ENCODE measurements at regions not wholly inside any gene's neighbourhood (a gene's known extent, or its start where the extent isn't known, plus 50 kb on each side); places are given as distances from the start of the nearest gene placed in this dataset.
"Not testable (repeated sequence)": the region's sequence is repeated elsewhere in the genome, so short reads cannot be mapped to it uniquely, and the experiment has no call there.

GRCh38 chr7:67923286-67923685 lies 926.7 kb downstream of the TYW1 start:
- no peak for DNase-seq
- H2AFZ ChIP-seq (ENCODE audit: low read length): no peak overlapping the region
- H3K36me3 ChIP-seq (replicated peaks; ENCODE audit: insufficient read depth, low read length): no peaks in the 10 kb centered on the region
- H3K4me3 ChIP-seq (ENCODE audit: low read length): no peak overlapping the region
- H3K79me2 ChIP-seq (ENCODE audit: low read length): no peaks in the 10 kb centered on the region
- H3K27me3 ChIP-seq (replicated peaks; ENCODE audit: insufficient read depth, low read length): no peaks in the 10 kb centered on the region
- TF ChIP-seq EZH2 (optimal IDR thresholded peaks at IDR 0.05; ENCODE audit: low read depth, low read length) (no peak), CTCF (IDR thresholded peaks at IDR 0.05; ENCODE audit: low read length) (no peak), EZH2phosphoT487 (IDR thresholded peaks at IDR 0.05; ENCODE audit: low read length) (no peak)
- 0 out of 2 replicates have a peak, but pooled peaks cover 2% of the 10 kb centered on the region for H3K4me1 ChIP-seq (ENCODE audit: low read length)
- no peak overlapping the region for H3K4me2 ChIP-seq (ENCODE audit: low read depth, low read length)
- no peaks in the 10 kb centered on the region for H4K20me1 ChIP-seq (ENCODE audit: insufficient read depth, low read length)
- H3K9me2 ChIP-seq (replicated peaks; ENCODE audit: insufficient read depth, low read length): no peaks in the 10 kb centered on the region
- no peak overlapping the region for H3K9ac ChIP-seq (ENCODE audit: low read length)
- no peaks in the 10 kb centered on the region for H3F3A ChIP-seq (ENCODE audit: insufficient read depth, low read length)
- H3K27ac ChIP-seq (ENCODE audit: low read length): no peak overlapping the region
- no peaks in the 10 kb centered on the region for H3K9me3 ChIP-seq (replicated peaks; ENCODE audit: insufficient read depth, low read length)

- TF ChIP-seq EZH2 (optimal IDR thresholded peaks at IDR 0.05; ENCODE audit: low read depth, low read length): no peak
- TF ChIP-seq EZH2phosphoT487 (IDR thresholded peaks at IDR 0.05; ENCODE audit: low read length): no peak
- no peak for TF ChIP-seq CTCF (IDR thresholded peaks at IDR 0.05; ENCODE audit: low read length)
- H3K79me2 ChIP-seq (ENCODE audit: low read length): no peaks in the 10 kb centered on the region
- H3K9ac ChIP-seq (ENCODE audit: low read length): no peak overlapping the region
- no peaks in the 10 kb centered on the region for H3K9me3 ChIP-seq (replicated peaks; ENCODE audit: insufficient read depth, low read length)
- no peak overlapping the region for H2AFZ ChIP-seq (ENCODE audit: low read length)
- H3K4me1 ChIP-seq (ENCODE audit: low read length): no peaks in the 10 kb centered on the region
- H3K27me3 ChIP-seq (replicated peaks; ENCODE audit: insufficient read depth, low read length): no peaks in the 10 kb centered on the region
- H3K27ac ChIP-seq (ENCODE audit: low read length): no peak overlapping the region
- H3K36me3 ChIP-seq (replicated peaks; ENCODE audit: insufficient read depth, low read length): no peaks in the 10 kb centered on the region
- no peaks in the 10 kb centered on the region for H3K9me2 ChIP-seq (replicated peaks; ENCODE audit: insufficient read depth, low read length)
- no peak overlapping the region for H3K4me3 ChIP-seq (ENCODE audit: low read length)
- H3K4me2 ChIP-seq (ENCODE audit: low read depth, low read length): no peak overlapping the region
- no peaks in the 10 kb centered on the region for H3F3A ChIP-seq (ENCODE audit: insufficient read depth, low read length)
- no peaks in the 10 kb centered on the region for H4K20me1 ChIP-seq (ENCODE audit: insufficient read depth, low read length)
- no peak for DNase-seq
These were observed 931.5 kb downstream of the TYW1 start for GRCh38 chr7:67928141-67928540.

GRCh38 chr7:67936447-67936846 lies 939.8 kb downstream of the TYW1 start:
- H3K9ac ChIP-seq (ENCODE audit: low read length); H3K4me3 ChIP-seq (ENCODE audit: low read length); H3K36me3 ChIP-seq (replicated peaks; ENCODE audit: insufficient read depth, low read length); H3K9me3 ChIP-seq (replicated peaks; ENCODE audit: insufficient read depth, low read length); H3K27ac ChIP-seq (ENCODE audit: low read length); H3K4me1 ChIP-seq (ENCODE audit: low read length); H3F3A ChIP-seq (ENCODE audit: insufficient read depth, low read length); H3K9me2 ChIP-seq (replicated peaks; ENCODE audit: insufficient read depth, low read length); DNase-seq; H3K27me3 ChIP-seq (replicated peaks; ENCODE audit: insufficient read depth, low read length); H4K20me1 ChIP-seq (ENCODE audit: insufficient read depth, low read length); H3K79me2 ChIP-seq (ENCODE audit: low read length); H3K4me2 ChIP-seq (ENCODE audit: low read depth, low read length); H2AFZ ChIP-seq (ENCODE audit: low read length): not testable (repeated sequence)

- H3K4me3 ChIP-seq (ENCODE audit: low read length): no peak overlapping the region
- no peaks in the 10 kb centered on the region for H3K9me2 ChIP-seq (replicated peaks; ENCODE audit: insufficient read depth, low read length)
- H3K4me2 ChIP-seq (ENCODE audit: low read depth, low read length): no peak overlapping the region
- no peak overlapping the region for H2AFZ ChIP-seq (ENCODE audit: low read length)
- H3K27ac ChIP-seq (ENCODE audit: low read length): no peak overlapping the region
- H3K4me1 ChIP-seq (ENCODE audit: low read length): no peaks in the 10 kb centered on the region
- no peaks in the 10 kb centered on the region for H3K9me3 ChIP-seq (replicated peaks; ENCODE audit: insufficient read depth, low read length)
- no peak for TF ChIP-seq EZH2phosphoT487 (IDR thresholded peaks at IDR 0.05; ENCODE audit: low read length)
- TF ChIP-seq EZH2 (optimal IDR thresholded peaks at IDR 0.05; ENCODE audit: low read depth, low read length): no peak
- no peak for TF ChIP-seq CTCF (IDR thresholded peaks at IDR 0.05; ENCODE audit: low read length)
- H3K79me2 ChIP-seq (ENCODE audit: low read length): no peaks in the 10 kb centered on the region
- H3K36me3 ChIP-seq (replicated peaks; ENCODE audit: insufficient read depth, low read length): no peaks in the 10 kb centered on the region
- no peak overlapping the region for H3K9ac ChIP-seq (ENCODE audit: low read length)
- no peak for DNase-seq
- H3F3A ChIP-seq (ENCODE audit: insufficient read depth, low read length): no peaks in the 10 kb centered on the region
- no peaks in the 10 kb centered on the region for H4K20me1 ChIP-seq (ENCODE audit: insufficient read depth, low read length)
- H3K27me3 ChIP-seq (replicated peaks; ENCODE audit: insufficient read depth, low read length): no peaks in the 10 kb centered on the region
These were observed 943.8 kb downstream of the TYW1 start for GRCh38 chr7:67940400-67940799.
